ENCODE measurements at regions not wholly inside any gene's neighbourhood (a gene's known extent, or its start where the extent isn't known, plus 50 kb on each side); places are given as distances from the start of the nearest gene placed in this dataset.
"Not testable (repeated sequence)": the region's sequence is repeated elsewhere in the genome, so short reads cannot be mapped to it uniquely, and the experiment has no call there.

- no peak for FAIRE-seq
These were observed 550.1 kb downstream of the LRRC70 start for GRCh38 chr5:63128761-63129160.

DNA sequence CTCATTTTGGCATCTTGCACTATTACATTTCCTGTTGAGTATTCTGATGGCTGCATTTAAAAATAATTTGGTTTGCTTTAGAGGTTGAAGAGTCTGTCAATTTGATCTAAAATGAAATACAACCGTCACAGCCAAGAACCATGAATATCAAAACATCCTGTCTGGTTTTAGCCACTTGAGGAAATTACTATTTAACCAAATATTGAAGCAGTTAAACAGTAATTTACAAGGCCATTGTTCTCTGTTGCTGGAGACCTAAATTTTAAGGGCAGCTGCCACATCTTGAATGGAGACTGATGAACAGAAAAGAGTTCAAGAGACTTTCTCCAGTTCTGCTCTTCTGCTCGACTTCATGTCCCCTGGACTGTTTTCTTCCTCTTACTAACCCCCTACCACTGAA lies 549.4 kb downstream of the LRRC70 start:
- DNase-seq (ENCODE audit: insufficient read length, low spot score) (no peak), FAIRE-seq (no peak)

More at GRCh38 chr5:63128761-63129160, 550.1 kb downstream of the LRRC70 start:
- DNase-seq (ENCODE audit: insufficient read length, low spot score) = no peak

GRCh38 chr5:63127054-63127453 lies 548.4 kb downstream of the LRRC70 start:
- no peak for DNase-seq (ENCODE audit: insufficient read length, low spot score)

GRCh38 chr5:63125862-63126261 lies 547.2 kb downstream of the LRRC70 start:
- no peak for FAIRE-seq
- peak; percentile 3 for DNase-seq (ENCODE audit: insufficient read length, low spot score)

More at GRCh38 chr5:63127054-63127453, 548.4 kb downstream of the LRRC70 start:
- no peak for FAIRE-seq

- no peak for DNase-seq (ENCODE audit: insufficient read length, low spot score)
- FAIRE-seq = no peak
These were observed 546.8 kb downstream of the LRRC70 start for GRCh38 chr5:63125392-63125791.

- FAIRE-seq (no peak), DNase-seq (ENCODE audit: insufficient read length, low spot score) (no peak)
These were observed 545.6 kb downstream of the LRRC70 start for GRCh38 chr5:63124266-63124665.

GRCh38 chr5:63121471-63121870 lies 542.9 kb downstream of the LRRC70 start:
- FAIRE-seq (no peak), DNase-seq (ENCODE audit: insufficient read length, low spot score) (no peak)

DNA sequence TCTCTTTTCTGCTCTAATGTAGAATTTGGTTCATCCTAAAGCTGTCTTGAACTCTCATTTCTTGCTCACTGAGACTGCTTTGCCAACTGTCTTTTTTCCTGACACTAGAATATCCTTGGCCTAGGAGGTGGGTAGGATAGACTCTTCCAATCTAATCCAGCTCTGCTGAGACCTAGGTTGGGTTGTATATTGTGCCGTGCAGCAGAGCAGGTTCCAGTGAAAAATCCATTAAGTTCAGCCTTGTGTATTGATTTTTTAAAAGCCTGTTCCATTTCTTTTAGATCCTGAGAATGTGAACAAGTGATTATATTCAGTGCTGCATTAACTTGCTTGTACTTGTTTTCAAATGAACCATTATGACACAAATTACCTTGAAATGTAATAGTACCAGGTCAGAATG lies 539.6 kb downstream of the LRRC70 start:
- FAIRE-seq (no peak), DNase-seq (ENCODE audit: insufficient read length, low spot score) (no peak)

GRCh38 chr5:63111891-63112290 lies 533.3 kb downstream of the LRRC70 start:
- DNase-seq (ENCODE audit: insufficient read length, low spot score) (no peak), FAIRE-seq (no peak)

GRCh38 chr5:63101870-63102269 lies 523.3 kb downstream of the LRRC70 start:
- no peak for DNase-seq (ENCODE audit: insufficient read length, low spot score)
- no peak for FAIRE-seq

DNA sequence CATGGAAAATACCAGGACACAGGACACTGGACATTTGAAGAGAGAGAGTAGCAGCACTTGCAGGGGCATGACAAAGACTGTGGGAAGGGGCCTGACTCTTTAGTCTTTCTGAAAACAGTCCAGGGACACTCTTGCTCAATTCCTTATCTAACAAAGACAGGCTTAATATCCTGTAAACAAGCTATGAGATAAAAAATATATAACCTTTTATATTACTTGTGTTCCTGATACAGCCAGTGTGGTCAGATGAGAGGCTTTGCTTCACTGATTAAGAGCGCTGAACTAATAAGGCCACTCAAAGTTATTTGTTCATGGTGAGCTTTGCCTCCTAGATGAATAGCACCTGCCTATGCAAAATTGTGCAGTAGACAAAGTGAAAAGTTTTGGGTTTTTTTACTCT lies 518.7 kb downstream of the LRRC70 start:
- FAIRE-seq (no peak), DNase-seq (ENCODE audit: insufficient read length, low spot score) (no peak)

DNA sequence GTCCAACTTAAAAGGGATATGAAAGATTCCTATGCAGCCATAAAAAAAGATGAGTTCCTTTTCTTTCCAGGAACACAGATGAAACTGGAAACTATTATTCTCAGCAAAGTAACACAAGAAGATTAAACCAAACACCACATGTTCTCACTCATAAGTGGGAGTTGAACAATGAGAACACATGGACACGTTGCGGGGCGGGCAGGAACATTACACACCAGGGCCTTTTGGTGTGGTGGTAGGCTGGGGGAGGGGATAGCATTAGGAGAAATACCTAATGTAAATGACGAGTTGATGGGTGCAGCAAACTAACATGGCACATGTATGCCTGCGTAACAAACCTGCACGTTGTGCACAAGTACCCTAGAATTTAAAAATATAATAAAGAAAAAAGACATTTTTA lies 516.1 kb downstream of the LRRC70 start:
- FAIRE-seq (no peak), DNase-seq (ENCODE audit: insufficient read length, low spot score) (no peak)

DNA sequence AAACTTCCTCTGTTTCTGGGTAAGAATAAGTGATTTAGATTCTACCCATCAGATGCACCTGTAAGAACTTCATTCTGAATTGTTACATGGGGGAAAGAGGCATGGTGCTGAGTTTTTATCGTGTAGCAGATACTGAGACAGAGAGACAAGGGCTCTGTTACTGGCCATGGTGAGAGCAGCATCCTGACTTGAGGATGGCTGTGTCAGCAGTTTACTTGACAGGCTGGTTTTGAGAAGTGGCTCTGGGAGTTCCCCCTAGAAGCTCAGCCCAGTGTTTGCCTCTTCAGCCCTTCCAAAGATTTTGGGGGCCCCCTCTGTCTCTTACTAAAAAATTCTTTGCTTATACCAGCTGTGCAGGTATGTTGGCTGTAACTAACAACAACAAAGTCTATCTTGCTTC lies 510.5 kb downstream of the LRRC70 start:
- FAIRE-seq (no peak), DNase-seq (ENCODE audit: insufficient read length, low spot score) (no peak)

DNA sequence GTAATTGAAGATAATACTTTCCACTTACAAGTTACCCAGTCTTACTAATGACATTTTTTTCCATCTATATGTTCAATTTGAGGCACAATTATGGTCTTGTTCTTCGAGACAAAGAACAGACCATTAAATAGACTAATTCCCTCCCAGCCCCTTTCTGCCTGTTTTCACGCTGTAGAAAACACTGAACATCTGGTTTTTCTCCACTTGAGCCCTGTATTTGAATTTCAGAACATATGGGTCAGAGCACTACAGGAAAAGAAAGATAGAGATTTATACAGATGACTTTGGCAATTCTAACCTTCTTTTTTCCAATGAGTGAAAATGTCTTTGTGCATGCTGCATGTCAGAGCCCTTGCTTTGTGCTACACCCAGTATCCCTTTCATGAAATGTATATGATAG lies 506.9 kb downstream of the LRRC70 start:
- DNase-seq (ENCODE audit: insufficient read length, low spot score) (no peak), FAIRE-seq (no peak)

DNA sequence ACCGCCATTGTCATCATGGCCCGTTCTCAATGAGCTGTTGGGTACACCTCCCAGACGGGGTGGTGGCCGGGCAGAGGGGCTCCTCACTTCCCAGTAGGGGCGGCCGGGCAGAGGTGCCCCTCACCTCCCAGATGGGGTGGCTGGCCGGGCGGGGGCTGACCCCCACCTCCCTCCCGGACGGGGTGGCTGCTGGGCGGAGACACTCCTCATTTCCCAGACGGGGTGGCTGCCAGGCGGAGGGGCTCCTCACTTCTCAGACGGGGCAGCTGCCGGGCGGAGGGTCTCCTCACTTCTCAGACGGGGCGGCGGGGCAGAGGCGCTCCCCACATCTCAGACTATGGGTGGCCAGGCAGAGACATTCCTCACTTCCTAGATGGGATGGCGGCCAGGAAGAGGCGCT lies 505.1 kb downstream of the LRRC70 start:
- FAIRE-seq; DNase-seq (ENCODE audit: insufficient read length, low spot score): not testable (repeated sequence)

GRCh38 chr5:63081402-63081801 lies 502.8 kb downstream of the LRRC70 start:
- DNase-seq (ENCODE audit: insufficient read length, low spot score) (no peak), FAIRE-seq (no peak)

DNA sequence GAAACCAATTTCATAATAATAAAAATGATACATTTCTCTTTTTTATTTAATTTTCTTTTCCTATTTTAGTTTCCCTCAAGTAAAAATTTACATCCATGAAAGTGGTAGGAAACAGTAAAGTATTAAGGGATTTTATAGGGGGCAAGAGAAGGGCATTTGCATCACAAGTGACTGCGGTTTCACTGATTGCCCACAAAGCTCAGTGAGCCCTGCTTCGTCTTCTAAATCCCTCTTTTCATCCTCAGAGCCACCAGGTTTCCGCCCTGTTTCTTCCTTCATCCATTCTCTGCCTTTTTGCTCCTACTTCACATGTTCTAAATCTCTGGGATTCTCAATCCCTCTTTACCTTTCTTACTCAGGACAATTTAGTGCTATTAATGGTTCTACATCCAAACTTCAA lies 491.4 kb downstream of the LRRC70 start:
- DNase-seq (ENCODE audit: insufficient read length, low spot score) = no peak
- no peak for FAIRE-seq

DNA sequence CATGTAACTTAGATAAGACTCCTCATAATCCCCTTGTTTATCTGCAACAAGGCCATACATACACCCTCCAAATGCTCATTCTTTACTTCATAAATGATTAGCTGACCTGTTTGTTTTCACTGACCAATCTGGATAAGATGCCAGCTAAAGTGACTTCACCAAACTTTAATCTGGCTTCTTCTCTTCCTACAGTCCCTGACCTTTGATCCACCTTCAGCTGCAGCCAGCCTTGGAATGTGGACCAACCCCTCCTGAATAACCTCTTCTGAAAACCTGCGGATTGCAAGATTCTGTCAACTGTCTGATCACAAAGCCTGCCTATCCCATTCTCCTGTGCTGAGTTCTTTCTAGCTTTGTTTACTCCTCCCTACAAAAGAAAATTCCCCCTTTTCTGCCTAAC lies 476.8 kb downstream of the LRRC70 start:
- FAIRE-seq (no peak), DNase-seq (ENCODE audit: insufficient read length, low spot score) (no peak)

DNA sequence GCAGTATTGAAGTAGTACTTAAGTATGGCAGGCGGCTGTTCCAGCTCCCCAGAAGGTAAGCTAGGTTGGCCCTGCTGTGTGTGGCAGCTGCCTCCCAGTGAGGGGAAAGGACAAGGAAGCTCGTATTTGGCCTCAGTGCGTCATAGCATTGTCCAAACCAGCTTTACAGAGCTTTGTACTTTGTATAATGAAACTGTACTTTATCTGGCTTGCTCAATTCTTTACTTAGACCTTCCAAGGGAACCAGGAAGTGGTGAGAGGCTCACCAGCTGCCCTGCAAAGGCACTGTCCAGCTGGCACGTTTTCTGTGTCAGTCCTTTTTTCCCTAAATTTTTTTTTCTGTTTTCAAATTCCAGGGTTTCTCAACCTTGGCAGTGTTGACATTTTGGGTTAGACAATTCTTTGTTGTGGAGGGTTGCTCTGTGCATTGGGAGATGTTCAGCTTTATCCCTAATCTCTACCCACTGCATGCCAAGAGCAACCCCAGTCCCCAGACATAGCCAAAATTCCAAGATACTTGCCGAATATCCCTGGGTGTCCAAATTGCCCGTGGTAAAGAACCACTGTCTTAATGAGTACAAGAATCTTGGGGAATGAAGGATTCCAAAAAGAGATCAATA lies 474.5 kb downstream of the LRRC70 start:
- no peak for FAIRE-seq
- no peak for DNase-seq (ENCODE audit: insufficient read length, low spot score)

DNA sequence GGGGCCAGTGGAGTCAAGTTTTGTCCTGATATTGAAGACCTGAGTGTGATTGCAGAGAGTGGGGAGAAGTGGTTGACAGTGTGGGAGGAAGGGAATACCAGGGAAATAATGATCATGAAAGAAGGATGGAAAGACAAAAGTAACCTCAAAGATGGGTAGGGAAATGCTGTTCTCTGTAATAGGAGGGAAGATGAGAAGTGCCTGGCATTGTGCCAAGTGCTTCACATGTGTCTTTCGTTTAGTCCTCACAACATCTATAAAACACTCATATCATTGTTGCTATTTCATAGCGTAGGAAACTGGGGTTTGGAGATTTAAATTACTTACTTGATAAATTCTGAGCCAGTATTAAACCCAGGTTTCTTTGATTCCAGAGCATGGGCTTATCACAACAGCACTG lies 472.3 kb downstream of the LRRC70 start:
- FAIRE-seq = no peak
- DNase-seq (ENCODE audit: insufficient read length, low spot score) = no peak

- FAIRE-seq = no peak
- no peak for DNase-seq (ENCODE audit: insufficient read length, low spot score)
These were observed 471.3 kb downstream of the LRRC70 start for GRCh38 chr5:63049935-63050334.

GRCh38 chr5:63043792-63044191 lies 465.2 kb downstream of the LRRC70 start:
- DNase-seq (ENCODE audit: insufficient read length, low spot score) (no peak), FAIRE-seq (no peak)

DNA sequence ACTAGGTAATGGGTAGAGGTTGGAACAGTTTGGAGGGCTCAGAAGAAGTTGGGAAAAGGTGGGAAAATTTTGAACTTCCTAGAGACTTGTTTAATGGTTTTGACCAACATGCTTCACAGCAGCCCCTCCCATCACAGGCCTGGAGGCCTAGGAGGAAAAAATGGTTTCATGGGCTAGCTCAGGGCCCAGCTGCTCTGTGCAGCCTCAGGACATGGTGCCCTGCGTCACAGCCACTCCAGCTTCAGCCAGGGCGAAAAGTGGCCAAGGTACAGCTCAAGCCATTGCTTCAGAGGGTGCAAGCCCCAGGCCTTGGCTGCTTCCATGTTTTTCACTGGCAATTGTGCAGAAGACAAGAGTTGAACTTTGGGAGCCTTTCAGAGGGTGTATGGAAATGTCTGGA lies 453.7 kb downstream of the LRRC70 start:
- FAIRE-seq (no peak), DNase-seq (ENCODE audit: insufficient read length, low spot score) (no peak)

Data from HTR-8/SVneo (cell line).